ENCODE measurements at regions not wholly inside any gene's neighbourhood (a gene's known extent, or its start where the extent isn't known, plus 50 kb on each side); places are given as distances from the start of the nearest gene placed in this dataset.

DNA sequence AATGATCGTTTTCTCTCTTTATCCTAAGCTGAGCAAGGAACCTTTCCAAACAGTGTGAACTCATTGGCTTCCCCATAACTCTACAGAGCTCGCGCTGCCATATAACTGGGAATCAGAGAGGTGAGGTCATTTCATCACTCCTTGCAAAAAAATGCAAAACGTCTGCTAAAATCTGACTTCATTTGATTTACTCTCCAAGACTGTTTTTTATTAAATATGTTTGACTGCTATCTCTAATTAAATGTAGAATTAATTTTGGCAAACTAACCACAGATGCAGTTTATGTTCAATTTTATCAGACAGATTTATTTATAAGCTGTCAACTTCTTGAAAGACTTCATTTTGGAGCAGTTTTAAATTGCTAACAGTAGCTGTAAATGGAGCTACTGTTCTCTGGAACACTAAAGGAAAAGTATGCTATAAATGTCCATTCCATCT is 131.6 kb upstream of the SOX5 start:
- no peak for DNase-seq
- H3K27ac Mint-ChIP-seq: no peak overlapping the region
- no peak overlapping the region for H3K4me3 Mint-ChIP-seq
- peaks cover 4% of the 10 kb centered on the region for H3K9me3 Mint-ChIP-seq
- no peaks in the 10 kb centered on the region for H3K27me3 Mint-ChIP-seq
- no peaks in the 10 kb centered on the region for H3K4me1 Mint-ChIP-seq (ENCODE audit: low read depth)
- H3K36me3 Mint-ChIP-seq (ENCODE audit: low read depth): no peaks in the 10 kb centered on the region

DNA sequence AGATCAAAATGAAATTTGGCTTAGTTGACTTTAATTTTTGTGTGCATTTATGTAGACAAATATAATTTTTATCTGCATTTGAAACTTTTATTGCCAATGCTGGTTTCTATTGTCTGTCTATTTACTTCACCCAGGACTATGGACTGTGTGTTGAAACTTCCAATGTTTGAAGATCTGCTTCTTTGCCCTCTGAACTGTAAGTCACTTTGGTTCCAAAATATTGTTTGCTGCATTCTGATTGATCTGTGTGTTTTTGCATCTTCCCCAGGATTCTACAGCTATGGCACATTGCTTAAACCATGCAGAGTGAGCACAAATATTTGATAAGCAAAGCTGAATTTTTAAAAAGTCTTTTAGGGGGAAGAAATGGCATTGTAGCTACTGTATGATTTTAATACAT is 131.0 kb upstream of the SOX5 start:
- Mint-ChIP-seq H3K36me3 (ENCODE audit: low read depth) (no peaks in the 10 kb centered on the region), H3K27ac (no peak overlapping the region), H3K4me1 (ENCODE audit: low read depth) (no peaks in the 10 kb centered on the region), H3K9me3 (peaks cover 4% of the 10 kb centered on the region), H3K4me3 (no peak overlapping the region), H3K27me3 (no peaks in the 10 kb centered on the region)
- no peak for DNase-seq

GRCh38 chr12:24079083-24079482 is 129.6 kb upstream of the SOX5 start:
- DNase-seq: no peak
- no peak overlapping the region for H3K4me3 Mint-ChIP-seq
- peaks cover 4% of the 10 kb centered on the region for H3K9me3 Mint-ChIP-seq
- H3K27ac Mint-ChIP-seq: no peak overlapping the region
- H3K36me3 Mint-ChIP-seq (ENCODE audit: low read depth): no peaks in the 10 kb centered on the region
- H3K4me1 Mint-ChIP-seq (ENCODE audit: low read depth): no peaks in the 10 kb centered on the region
- no peaks in the 10 kb centered on the region for H3K27me3 Mint-ChIP-seq

GRCh38 chr12:24078318-24078765 is 128.9 kb upstream of the SOX5 start:
- DNase-seq: no peak
- Mint-ChIP-seq H3K27ac (no peak overlapping the region), H3K27me3 (no peaks in the 10 kb centered on the region), H3K36me3 (ENCODE audit: low read depth) (no peaks in the 10 kb centered on the region), H3K4me1 (ENCODE audit: low read depth) (no peaks in the 10 kb centered on the region), H3K4me3 (no peak overlapping the region), H3K9me3 (peaks cover 2% of the 10 kb centered on the region)

- H3K4me1 Mint-ChIP-seq (ENCODE audit: low read depth): no peaks in the 10 kb centered on the region
- no peak overlapping the region for H3K4me3 Mint-ChIP-seq
- no peak overlapping the region for H3K27ac Mint-ChIP-seq
- DNase-seq: no peak
- no peaks in the 10 kb centered on the region for H3K36me3 Mint-ChIP-seq (ENCODE audit: low read depth)
- H3K9me3 Mint-ChIP-seq: peaks cover 5% of the 10 kb centered on the region
- no peaks in the 10 kb centered on the region for H3K27me3 Mint-ChIP-seq
These were observed 127.7 kb upstream of the SOX5 start for GRCh38 chr12:24077161-24077560.

- no peak for DNase-seq
- peaks cover 5% of the 10 kb centered on the region for H3K9me3 Mint-ChIP-seq
- no peaks in the 10 kb centered on the region for H3K4me1 Mint-ChIP-seq (ENCODE audit: low read depth)
- H3K27me3 Mint-ChIP-seq: no peaks in the 10 kb centered on the region
- H3K4me3 Mint-ChIP-seq: no peak overlapping the region
- H3K36me3 Mint-ChIP-seq (ENCODE audit: low read depth): no peaks in the 10 kb centered on the region
- H3K27ac Mint-ChIP-seq: no peak overlapping the region
These were observed 126.2 kb upstream of the SOX5 start for GRCh38 chr12:24075650-24076049.

DNA sequence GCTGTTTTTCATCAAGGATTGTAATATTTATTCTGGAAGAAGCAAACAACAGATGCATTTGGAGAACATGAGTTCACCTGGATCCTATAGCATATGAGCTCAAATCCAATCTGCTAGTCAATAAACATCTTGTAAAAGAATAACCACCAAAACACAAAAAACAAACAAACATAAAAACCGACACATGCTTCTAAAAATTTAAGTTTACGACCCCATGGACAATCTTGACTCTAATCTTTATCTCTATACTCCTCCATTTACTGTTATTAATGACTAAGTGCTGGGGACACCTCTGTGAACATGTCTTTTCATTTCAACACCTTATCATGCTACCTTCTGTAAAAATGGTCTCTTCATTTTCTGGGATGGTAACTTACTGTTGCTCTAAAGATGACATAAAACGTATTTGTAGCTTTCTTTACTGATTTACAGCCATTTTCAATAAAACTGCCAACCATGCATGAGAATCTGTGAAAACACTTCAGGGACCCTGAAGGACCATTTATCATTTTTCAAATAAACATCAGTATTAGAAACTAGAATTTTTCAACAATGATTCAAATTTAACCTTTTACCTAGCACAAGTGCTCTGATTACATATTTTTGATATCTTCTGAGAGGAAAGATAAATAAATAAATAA is 123.8 kb upstream of the SOX5 start:
- DNase-seq: no peak
- no peaks in the 10 kb centered on the region for H3K36me3 Mint-ChIP-seq (ENCODE audit: low read depth)
- H3K4me3 Mint-ChIP-seq: no peak overlapping the region
- no peak overlapping the region for H3K27ac Mint-ChIP-seq
- no peaks in the 10 kb centered on the region for H3K4me1 Mint-ChIP-seq (ENCODE audit: low read depth)
- H3K9me3 Mint-ChIP-seq: peaks cover 5% of the 10 kb centered on the region
- no peaks in the 10 kb centered on the region for H3K27me3 Mint-ChIP-seq

DNA sequence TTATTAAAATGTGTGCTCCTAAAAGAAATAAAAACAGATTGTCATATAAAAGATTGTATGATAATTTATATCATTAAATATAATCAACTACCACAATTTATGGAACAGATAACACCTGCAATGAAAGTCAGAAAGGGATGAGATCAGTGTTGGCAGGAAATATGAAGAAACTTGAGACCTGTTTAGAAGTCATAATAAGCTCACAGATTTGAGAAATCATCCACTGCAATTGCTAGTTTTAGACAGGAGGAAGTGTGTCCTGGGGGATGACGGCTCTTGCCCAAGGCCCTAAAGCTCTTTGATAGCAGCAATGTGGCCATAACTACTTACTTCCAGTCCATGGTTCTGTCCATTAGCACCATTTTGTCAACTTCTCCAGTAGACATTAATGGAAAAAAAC is 122.8 kb upstream of the SOX5 start:
- peaks cover 5% of the 10 kb centered on the region for H3K9me3 Mint-ChIP-seq
- H3K4me3 Mint-ChIP-seq: no peak overlapping the region

GRCh38 chr12:24071842-24072241 is 122.4 kb upstream of the SOX5 start:
- H3K27ac Mint-ChIP-seq: no peak overlapping the region
- no peaks in the 10 kb centered on the region for H3K4me1 Mint-ChIP-seq (ENCODE audit: low read depth)
- DNase-seq: no peak
- H3K4me3 Mint-ChIP-seq: no peak overlapping the region
- peaks cover 5% of the 10 kb centered on the region for H3K9me3 Mint-ChIP-seq
- H3K27me3 Mint-ChIP-seq: no peaks in the 10 kb centered on the region
- no peaks in the 10 kb centered on the region for H3K36me3 Mint-ChIP-seq (ENCODE audit: low read depth)

More for the DNA sequence above, 122.8 kb upstream of the SOX5 start:
- Mint-ChIP-seq H3K27me3 (no peaks in the 10 kb centered on the region), H3K4me1 (ENCODE audit: low read depth) (no peaks in the 10 kb centered on the region), H3K36me3 (ENCODE audit: low read depth) (no peaks in the 10 kb centered on the region), H3K27ac (no peak overlapping the region)
- DNase-seq: no peak

DNA sequence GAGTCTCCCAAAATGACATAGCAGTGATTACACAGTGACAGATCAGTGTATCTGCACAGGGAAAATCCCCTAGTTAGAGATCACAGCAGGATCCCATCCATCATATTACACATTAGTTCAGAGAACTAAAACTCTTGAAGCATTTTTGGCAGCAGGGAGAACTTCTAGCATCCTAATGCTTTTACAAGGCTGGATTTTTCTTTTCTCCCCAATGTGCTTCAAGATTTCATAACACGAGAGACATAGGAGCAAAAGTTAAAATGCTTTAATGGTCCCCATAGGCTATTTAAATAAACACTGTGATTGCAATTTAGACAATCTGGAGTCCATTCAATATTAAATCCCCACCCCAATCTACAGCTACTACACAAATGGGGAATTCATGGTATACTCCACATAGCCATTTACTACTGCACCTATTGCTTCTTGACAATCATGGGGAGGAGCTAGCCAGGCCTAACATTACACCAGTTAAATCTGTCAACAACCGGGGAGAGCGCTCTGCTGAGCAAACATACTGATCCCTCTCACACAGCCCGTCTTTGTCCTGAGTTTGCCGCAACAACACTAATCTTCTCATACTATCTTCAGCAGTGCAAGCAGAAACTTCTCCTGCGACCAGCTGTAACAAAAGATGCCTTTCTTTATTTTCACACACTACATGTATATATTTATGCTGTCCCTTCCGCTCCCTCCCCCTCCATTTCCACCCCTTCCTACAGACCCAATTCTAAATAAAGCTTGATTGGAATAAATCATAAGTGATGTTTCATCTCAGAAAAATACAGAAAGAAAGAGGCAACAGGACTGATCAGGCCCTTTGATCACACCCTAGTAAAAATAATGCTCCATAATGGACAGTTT is 120.3 kb upstream of the SOX5 start:
- H3K4me1 Mint-ChIP-seq (ENCODE audit: low read depth): no peaks in the 10 kb centered on the region
- H3K27ac Mint-ChIP-seq: no peak overlapping the region
- H3K9me3 Mint-ChIP-seq: peaks cover 5% of the 10 kb centered on the region
- H3K4me3 Mint-ChIP-seq: no peak overlapping the region
- no peaks in the 10 kb centered on the region for H3K36me3 Mint-ChIP-seq (ENCODE audit: low read depth)
- DNase-seq: no peak
- no peaks in the 10 kb centered on the region for H3K27me3 Mint-ChIP-seq

DNA sequence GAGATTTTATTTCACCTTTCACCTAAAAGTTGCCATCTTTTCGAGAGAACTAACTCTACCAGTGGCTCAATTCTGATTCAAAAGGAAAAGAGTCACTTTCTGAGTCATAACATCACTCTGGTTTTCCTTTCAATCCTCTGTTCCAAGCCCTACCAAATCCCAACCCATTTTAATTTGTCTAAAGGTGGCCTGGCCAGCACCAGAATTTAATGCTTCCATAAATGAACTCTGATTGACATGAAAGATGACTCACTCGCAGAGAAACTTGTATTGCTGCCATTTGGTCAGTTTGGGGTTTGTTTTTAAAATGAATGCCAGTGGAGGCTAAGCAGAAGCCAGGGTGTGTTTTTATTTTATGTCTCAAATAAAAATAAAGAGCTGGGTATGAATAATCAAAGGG is 117.4 kb upstream of the SOX5 start:
- Mint-ChIP-seq H3K4me1 (ENCODE audit: low read depth) (no peaks in the 10 kb centered on the region), H3K27ac (no peak overlapping the region), H3K36me3 (ENCODE audit: low read depth) (no peaks in the 10 kb centered on the region), H3K4me3 (no peak overlapping the region), H3K9me3 (no peaks in the 10 kb centered on the region), H3K27me3 (no peaks in the 10 kb centered on the region)
- DNase-seq: no peak

DNA sequence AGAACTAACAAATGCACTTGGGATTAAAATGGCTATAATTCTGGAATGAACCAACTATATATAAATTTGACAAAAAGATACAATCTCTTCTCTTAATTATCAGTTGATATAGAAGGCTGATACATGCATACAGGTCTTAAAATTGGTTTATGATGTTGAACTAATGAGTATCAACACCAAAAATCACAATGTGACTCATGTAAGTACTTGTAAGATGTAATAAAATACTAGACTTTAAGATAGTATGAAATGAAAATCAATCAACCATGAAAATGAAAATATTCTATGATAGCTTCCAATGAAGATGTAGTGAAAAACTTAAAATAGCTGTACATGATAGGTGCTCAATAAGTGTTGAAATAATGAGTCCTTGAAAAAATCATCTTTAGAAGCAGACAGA is 116.6 kb upstream of the SOX5 start:
- Mint-ChIP-seq H3K9me3 (no peaks in the 10 kb centered on the region), H3K27me3 (no peaks in the 10 kb centered on the region), H3K4me3 (no peak overlapping the region), H3K4me1 (ENCODE audit: low read depth) (no peaks in the 10 kb centered on the region), H3K36me3 (ENCODE audit: low read depth) (no peaks in the 10 kb centered on the region), H3K27ac (no peak overlapping the region)
- no peak for DNase-seq

GRCh38 chr12:24062642-24063245 is 113.3 kb upstream of the SOX5 start:
- Mint-ChIP-seq H3K4me1 (ENCODE audit: low read depth) (no peaks in the 10 kb centered on the region), H3K27ac (no peak overlapping the region), H3K4me3 (no peak overlapping the region), H3K27me3 (no peaks in the 10 kb centered on the region), H3K9me3 (no peaks in the 10 kb centered on the region), H3K36me3 (ENCODE audit: low read depth) (no peaks in the 10 kb centered on the region)
- DNase-seq: no peak

DNA sequence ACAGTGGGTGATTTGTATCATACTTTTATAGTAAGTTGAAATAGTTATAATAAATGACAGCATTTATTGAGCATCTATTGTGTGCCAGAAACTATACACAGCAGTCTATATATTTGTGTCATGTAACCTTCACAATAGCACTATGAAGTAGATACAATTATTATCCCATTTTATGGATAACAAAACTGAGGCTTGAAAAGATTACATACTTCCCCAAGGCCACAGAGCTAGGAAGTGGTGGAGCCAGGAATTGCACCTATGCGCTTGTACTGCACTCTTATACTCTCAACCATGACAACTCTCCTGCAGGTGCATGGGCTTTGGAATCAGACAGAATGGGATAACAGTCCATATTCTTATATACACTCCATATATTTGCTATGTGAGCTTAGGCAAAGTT is 110.6 kb upstream of the SOX5 start:
- H3K27ac Mint-ChIP-seq: no peak overlapping the region
- H3K36me3 Mint-ChIP-seq (ENCODE audit: low read depth): no peaks in the 10 kb centered on the region
- H3K4me3 Mint-ChIP-seq: no peak overlapping the region
- H3K4me1 Mint-ChIP-seq (ENCODE audit: low read depth): no peaks in the 10 kb centered on the region
- H3K27me3 Mint-ChIP-seq: no peaks in the 10 kb centered on the region
- no peak for DNase-seq
- H3K9me3 Mint-ChIP-seq: no peaks in the 10 kb centered on the region

DNA sequence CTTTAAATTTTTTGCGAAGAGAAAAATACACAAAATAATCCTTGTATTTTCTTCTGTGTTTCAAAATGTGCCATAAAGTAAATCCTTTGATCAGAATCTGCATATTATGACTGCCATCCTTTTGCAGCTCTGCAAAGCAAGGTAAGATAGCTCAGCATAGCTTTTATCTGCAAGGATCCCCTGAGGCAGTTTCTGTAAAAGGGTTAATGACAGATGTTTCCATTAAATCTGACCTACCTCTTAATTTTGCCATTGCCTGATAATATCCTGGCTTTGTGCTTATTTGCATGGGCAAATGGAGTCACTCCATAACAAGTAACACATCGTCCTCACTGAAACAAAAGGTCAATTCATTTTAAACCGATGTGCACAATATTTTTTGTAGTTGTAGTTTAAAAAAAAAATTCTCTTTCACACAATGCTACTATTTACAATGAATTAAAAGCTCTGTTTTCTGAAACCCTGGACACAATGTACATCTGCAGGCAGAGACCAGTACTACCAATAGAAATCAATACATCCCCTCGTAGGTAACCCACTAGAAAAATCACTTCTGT is 108.5 kb upstream of the SOX5 start:
- no peak for DNase-seq
- H3K9me3 Mint-ChIP-seq: no peaks in the 10 kb centered on the region
- no peaks in the 10 kb centered on the region for H3K27me3 Mint-ChIP-seq
- no peak overlapping the region for H3K4me3 Mint-ChIP-seq
- no peak overlapping the region for H3K27ac Mint-ChIP-seq
- H3K36me3 Mint-ChIP-seq (ENCODE audit: low read depth): no peaks in the 10 kb centered on the region
- no peaks in the 10 kb centered on the region for H3K4me1 Mint-ChIP-seq (ENCODE audit: low read depth)
